HEK293 (cell line): ENCODE measurements at regions not wholly inside any gene's neighbourhood (a gene's known extent, or its start where the extent isn't known, plus 50 kb on each side); places are given as distances from the start of the nearest gene placed in this dataset.

Source experiments
- CTCF ChIA-PET: fragments of 350-600 bp; formaldehyde crosslinking; extraction: SDS; loops from one replicate; lab custom pipeline; 2021; ENCODE audit warnings: antibody characterized with exemption; lab: Yijun Ruan, JAX
- POLR2A ChIA-PET: fragments of 300-600 bp; formaldehyde crosslinking; extraction: SDS; loops from one replicate; lab custom pipeline; 2020; ENCODE audit warnings: antibody characterized with exemption, inconsistent platforms; lab: Yijun Ruan, JAX
- H3K27ac ChIP-seq: fragments of 200-500 bp; sonication (Bioruptor generic); 2 replicates; pipeline ENCODE4 v1.5.1; 2014; ENCODE audit warnings: low read depth, low read length, control low read depth, inconsistent platforms; ENCODE audit errors: extremely low read depth
- H3K36me3 ChIP-seq, 2 experiments: fragments of 200-500 bp in 1 of 2; sonication (Bioruptor generic) in 1 of 2; 1 replicate in 1 of 2; 2 replicates in 1 of 2; pipeline ENCODE4 v1.5.1; 2014 to 2017; ENCODE audit warnings: inconsistent platforms in 2 of 2, low read length in 2 of 2; ENCODE audit not compliant: control insufficient read depth in 2 of 2, insufficient read depth in 1 of 2
- H3K4me1 ChIP-seq: fragments of 200-500 bp; sonication (Bioruptor generic); 2 replicates; pipeline ENCODE4 v1.5.1; 2014; ENCODE audit warnings: mild to moderate bottlenecking, low read length, inconsistent platforms; ENCODE audit not compliant: control insufficient read depth, insufficient read depth
- H3K4me3 ChIP-seq: 2 replicates; pipeline ENCODE4 v1.5.1; 2011; ENCODE audit warnings: low read depth, mild to moderate bottlenecking, control low read depth, low read length, moderate library complexity
- H3K9me3 ChIP-seq: fragments of 200-500 bp; sonication (Bioruptor generic); 2 replicates; pipeline ENCODE4 v1.5.1; 2014; ENCODE audit warnings: low read depth, low read length, inconsistent platforms; ENCODE audit not compliant: control insufficient read depth, insufficient read depth
- EGR2 ChIP-seq: fragments of 450-650 bp; formaldehyde crosslinking; IDR thresholded peaks from 2 replicates; pipeline ENCODE4 v1.5.1; 2016; ENCODE audit warnings: low read depth, missing biosample characterization, missing genetic modification characterization
- OSR2 ChIP-seq: fragments of 450-650 bp; formaldehyde crosslinking; IDR thresholded peaks from 2 replicates; pipeline ENCODE4 v1.5.1; 2016; ENCODE audit warnings: missing biosample characterization, missing genetic modification characterization
- WT1 ChIP-seq: fragments of 450-650 bp; formaldehyde crosslinking; IDR thresholded peaks from 2 replicates; pipeline ENCODE4 v1.5.1; 2016; ENCODE audit warnings: missing biosample characterization, missing genetic modification characterization
- ZBTB21 ChIP-seq: fragments of 450-650 bp; formaldehyde crosslinking; IDR thresholded peaks from 2 replicates; pipeline ENCODE4 v1.5.1; 2017; ENCODE audit warnings: missing biosample characterization, missing genetic modification characterization
- ZBTB8A ChIP-seq: fragments of 450-650 bp; formaldehyde crosslinking; IDR thresholded peaks from 2 replicates; pipeline ENCODE4 v1.5.1; 2016; ENCODE audit warnings: missing biosample characterization, missing genetic modification characterization
- ZEB2 ChIP-seq: fragments of 450-650 bp; formaldehyde crosslinking; IDR thresholded peaks from 2 replicates; pipeline ENCODE4 v1.5.1; 2016; ENCODE audit warnings: missing biosample characterization, missing genetic modification characterization
- ZNF133 ChIP-seq: fragments of 450-650 bp; formaldehyde crosslinking; IDR thresholded peaks from 2 replicates; pipeline ENCODE4 v1.5.1; 2016; ENCODE audit warnings: missing biosample characterization, missing genetic modification characterization
- ZNF223 ChIP-seq: fragments of 450-650 bp; formaldehyde crosslinking; IDR thresholded peaks from 2 replicates; pipeline ENCODE4 v1.5.1; 2016; ENCODE audit warnings: missing biosample characterization, missing genetic modification characterization
- ZNF248 ChIP-seq: fragments of 450-650 bp; formaldehyde crosslinking; IDR thresholded peaks from 2 replicates; pipeline ENCODE4 v1.5.1; 2017; ENCODE audit warnings: missing biosample characterization, missing genetic modification characterization
- ZNF311 ChIP-seq: fragments of 450-650 bp; formaldehyde crosslinking; IDR thresholded peaks from 2 replicates; pipeline ENCODE4 v1.5.1; 2017; ENCODE audit warnings: missing biosample characterization, missing genetic modification characterization, borderline replicate concordance
- ZNF324 ChIP-seq: fragments of 450-650 bp; formaldehyde crosslinking; IDR thresholded peaks from 2 replicates; pipeline ENCODE4 v1.5.1; 2016; ENCODE audit warnings: missing biosample characterization, missing genetic modification characterization
- ZNF48 ChIP-seq: fragments of 450-650 bp; formaldehyde crosslinking; IDR thresholded peaks from 2 replicates; pipeline ENCODE4 v1.5.1; 2016; ENCODE audit warnings: missing biosample characterization, missing genetic modification characterization
- ZNF629 ChIP-seq: fragments of 450-650 bp; formaldehyde crosslinking; IDR thresholded peaks from 2 replicates; pipeline ENCODE4 v1.5.1; 2017; ENCODE audit warnings: missing biosample characterization, missing genetic modification characterization
- ZNF747 ChIP-seq: fragments of 450-650 bp; formaldehyde crosslinking; IDR thresholded peaks from 2 replicates; pipeline ENCODE4 v1.5.1; 2016; ENCODE audit warnings: missing biosample characterization, missing genetic modification characterization
- ZNF76 ChIP-seq: fragments of 450-650 bp; formaldehyde crosslinking; IDR thresholded peaks from 2 replicates; pipeline ENCODE4; 2016; ENCODE audit warnings: low read depth, missing biosample characterization, missing genetic modification characterization, borderline replicate concordance
- ZNF768 ChIP-seq: fragments of 450-650 bp; formaldehyde crosslinking; IDR thresholded peaks from 2 replicates; pipeline ENCODE4 v1.5.1; 2018; ENCODE audit warnings: missing biosample characterization, mild to moderate bottlenecking, missing genetic modification characterization
- ZNF792 ChIP-seq: fragments of 450-650 bp; formaldehyde crosslinking; IDR thresholded peaks from 2 replicates; pipeline ENCODE4 v1.5.1; 2016; ENCODE audit warnings: missing biosample characterization, missing genetic modification characterization
- ZSCAN23 ChIP-seq: fragments of 450-650 bp; formaldehyde crosslinking; IDR thresholded peaks from 2 replicates; pipeline ENCODE4 v1.5.1; 2016; ENCODE audit warnings: missing biosample characterization, missing genetic modification characterization
- TF ChIP-seq, protein P1 (sequence below): fragments of 450-650 bp; formaldehyde crosslinking; IDR thresholded peaks from 2 replicates; pipeline ENCODE4 v1.5.1; 2017; ENCODE audit warnings: missing biosample characterization, mild to moderate bottlenecking, missing genetic modification characterization, moderate library complexity
- TF ChIP-seq, protein P2 (sequence below): fragments of 450-650 bp; formaldehyde crosslinking; optimal IDR thresholded peaks from 2 replicates; pipeline ENCODE3; 2016; ENCODE audit warnings: missing biosample characterization, mild to moderate bottlenecking, missing genetic modification characterization
- TF ChIP-seq, protein P3 (sequence below): fragments of 450-650 bp; formaldehyde crosslinking; IDR thresholded peaks from 2 replicates; pipeline ENCODE4 v1.5.1; 2016; ENCODE audit warnings: missing biosample characterization, missing genetic modification characterization

DNA sequence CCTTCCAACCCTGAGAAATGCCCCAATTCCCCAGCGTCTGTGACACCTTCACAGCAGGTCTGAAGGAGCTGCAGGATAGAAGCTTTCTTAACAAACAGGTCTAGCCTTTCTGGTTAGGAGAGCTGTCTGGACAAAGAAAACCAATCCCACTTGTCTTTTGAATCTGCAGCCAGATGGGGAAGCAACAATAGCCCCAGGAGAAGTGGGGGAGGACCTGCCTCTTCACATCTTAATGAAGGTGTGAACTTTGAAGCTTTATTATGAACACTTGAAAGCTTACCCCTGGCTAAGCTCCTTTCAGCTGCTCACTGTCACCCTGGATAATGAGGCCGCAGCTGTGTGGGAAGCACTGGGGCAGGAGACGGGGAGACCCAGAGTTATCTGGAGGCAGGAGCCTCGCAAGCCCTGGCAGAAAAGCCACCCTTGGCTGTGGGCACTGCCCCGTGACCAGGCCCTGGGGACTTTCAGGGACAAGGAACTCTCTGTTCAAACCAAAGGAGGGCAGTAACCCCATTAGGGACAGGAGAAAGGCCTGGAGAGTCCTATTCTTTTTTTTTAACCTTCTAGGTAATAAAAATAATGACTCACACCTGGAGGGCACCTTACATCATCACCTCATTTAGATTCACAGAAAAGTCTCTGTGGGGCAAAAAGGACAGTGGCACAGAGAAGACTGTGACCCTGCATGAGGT, 151.8 kb upstream of the RAD23B start:
- TF ChIP-seq ZNF629 (0 out of 2 replicates have a peak, but pooled peaks have one; percentile 11), EGR2 (tag by site-specific recombination) (peak; percentile 5; the same call in 1 of the 2 replicates)
- TF ChIP-seq, protein P1, sequence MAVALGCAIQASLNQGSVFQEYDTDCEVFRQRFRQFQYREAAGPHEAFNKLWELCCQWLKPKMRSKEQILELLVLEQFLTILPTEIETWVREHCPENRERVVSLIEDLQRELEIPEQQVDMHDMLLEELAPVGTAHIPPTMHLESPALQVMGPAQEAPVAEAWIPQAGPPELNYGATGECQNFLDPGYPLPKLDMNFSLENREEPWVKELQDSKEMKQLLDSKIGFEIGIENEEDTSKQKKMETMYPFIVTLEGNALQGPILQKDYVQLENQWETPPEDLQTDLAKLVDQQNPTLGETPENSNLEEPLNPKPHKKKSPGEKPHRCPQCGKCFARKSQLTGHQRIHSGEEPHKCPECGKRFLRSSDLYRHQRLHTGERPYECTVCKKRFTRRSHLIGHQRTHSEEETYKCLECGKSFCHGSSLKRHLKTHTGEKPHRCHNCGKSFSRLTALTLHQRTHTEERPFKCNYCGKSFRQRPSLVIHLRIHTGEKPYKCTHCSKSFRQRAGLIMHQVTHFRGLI (tag by site-specific recombination), result no peak
- TF ChIP-seq, all 188 proteins: peak for 2
- POLR2A ChIA-PET, result no interaction called here
- Histone ChIP-seq H3K4me3 (no peak overlapping the region), H3K4me1 (no peaks in the 10 kb centered on the region; the same call in 1 of the 2 replicates), H3K27ac (no peak overlapping the region), H3K36me3 (no peaks in the 10 kb centered on the region), H3K9me3 (no peaks in the 10 kb centered on the region)
- CTCF ChIA-PET, result interaction anchor here (0.6 to 1.1 kb wide), 3 partner anchors 19 to 569 kb away, joined by 3 read pairs; no protein-coding TSS in a partner anchor

DNA sequence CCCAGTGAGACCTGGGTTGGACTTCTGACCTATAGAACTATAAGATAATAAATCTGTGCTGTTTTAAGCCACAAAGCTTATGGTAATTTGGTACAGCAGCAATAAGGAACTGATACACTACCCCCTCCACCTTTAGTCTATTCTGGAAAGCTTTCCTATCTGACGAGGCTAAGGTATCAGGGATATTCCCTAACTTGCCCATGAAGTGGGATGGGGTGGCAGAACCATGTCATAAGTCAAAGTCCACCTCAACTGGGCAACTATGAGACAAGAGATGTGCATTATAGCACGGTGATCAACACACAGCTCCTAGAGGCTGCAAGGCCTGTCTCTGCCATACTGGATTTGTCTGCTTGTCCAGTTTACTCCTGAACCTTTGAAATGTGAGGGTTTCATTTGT, 146.8 kb upstream of the RAD23B start:
- POLR2A ChIA-PET, result no interaction called here
- no peak overlapping the region for H3K27ac ChIP-seq
- no peaks in the 10 kb centered on the region for H3K9me3 ChIP-seq
- TF ChIP-seq ZNF747, result no peak
- no peak for TF ChIP-seq ZNF768 (tag by site-specific recombination)
- TF ChIP-seq ZNF629, result no peak
- TF ChIP-seq OSR2 (tag by site-specific recombination), result no peak
- no peak for TF ChIP-seq ZNF48
- no peak for TF ChIP-seq ZBTB21 (tag by site-specific recombination)
- TF ChIP-seq ZNF792 (tag by site-specific recombination), result no peak
- TF ChIP-seq ZNF76 (tag by site-specific recombination), result no peak
- TF ChIP-seq, protein P2, sequence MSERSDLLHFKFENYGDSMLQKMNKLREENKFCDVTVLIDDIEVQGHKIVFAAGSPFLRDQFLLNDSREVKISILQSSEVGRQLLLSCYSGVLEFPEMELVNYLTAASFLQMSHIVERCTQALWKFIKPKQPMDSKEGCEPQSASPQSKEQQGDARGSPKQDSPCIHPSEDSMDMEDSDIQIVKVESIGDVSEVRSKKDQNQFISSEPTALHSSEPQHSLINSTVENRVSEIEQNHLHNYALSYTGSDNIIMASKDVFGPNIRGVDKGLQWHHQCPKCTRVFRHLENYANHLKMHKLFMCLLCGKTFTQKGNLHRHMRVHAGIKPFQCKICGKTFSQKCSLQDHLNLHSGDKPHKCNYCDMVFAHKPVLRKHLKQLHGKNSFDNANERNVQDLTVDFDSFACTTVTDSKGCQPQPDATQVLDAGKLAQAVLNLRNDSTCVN (tag by site-specific recombination), result no peak
- no peak for TF ChIP-seq ZNF311 (tag by site-specific recombination)
- no peak for TF ChIP-seq WT1 (tag by site-specific recombination)
- no peak for TF ChIP-seq ZNF324 (tag by site-specific recombination)
- TF ChIP-seq ZNF248, result no peak
- no peak for TF ChIP-seq ZEB2 (tag by site-specific recombination)
- TF ChIP-seq ZSCAN23 (tag by site-specific recombination), result no peak
- TF ChIP-seq, protein P3, sequence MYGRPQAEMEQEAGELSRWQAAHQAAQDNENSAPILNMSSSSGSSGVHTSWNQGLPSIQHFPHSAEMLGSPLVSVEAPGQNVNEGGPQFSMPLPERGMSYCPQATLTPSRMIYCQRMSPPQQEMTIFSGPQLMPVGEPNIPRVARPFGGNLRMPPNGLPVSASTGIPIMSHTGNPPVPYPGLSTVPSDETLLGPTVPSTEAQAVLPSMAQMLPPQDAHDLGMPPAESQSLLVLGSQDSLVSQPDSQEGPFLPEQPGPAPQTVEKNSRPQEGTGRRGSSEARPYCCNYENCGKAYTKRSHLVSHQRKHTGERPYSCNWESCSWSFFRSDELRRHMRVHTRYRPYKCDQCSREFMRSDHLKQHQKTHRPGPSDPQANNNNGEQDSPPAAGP (tag by site-specific recombination), result no peak
- TF ChIP-seq ZNF133 (tag by site-specific recombination), result no peak
- TF ChIP-seq ZNF223, result no peak
- TF ChIP-seq ZBTB8A (tag by site-specific recombination), result no peak
- H3K36me3 ChIP-seq, result no peaks in the 10 kb centered on the region
- CTCF ChIA-PET, result interaction anchor here (0.6 to 3.2 kb wide), 6 partner anchors 7 to 639 kb away, joined by 3 to 19 read pairs (median 6); no protein-coding TSS in a partner anchor
- H3K4me1 ChIP-seq, result no peaks in the 10 kb centered on the region
- H3K4me3 ChIP-seq, result no peak overlapping the region
